Effector CD8-positive, alpha-beta T cell (primary cell): ENCODE measurements at regions not wholly inside any gene's neighbourhood (a gene's known extent, or its start where the extent isn't known, plus 50 kb on each side); places are given as distances from the start of the nearest gene placed in this dataset.

Experiments used
- DNase-seq: peaks from one replicate; lab custom pipeline; 2025; lab: John Stamatoyannopoulos, UW

DNA sequence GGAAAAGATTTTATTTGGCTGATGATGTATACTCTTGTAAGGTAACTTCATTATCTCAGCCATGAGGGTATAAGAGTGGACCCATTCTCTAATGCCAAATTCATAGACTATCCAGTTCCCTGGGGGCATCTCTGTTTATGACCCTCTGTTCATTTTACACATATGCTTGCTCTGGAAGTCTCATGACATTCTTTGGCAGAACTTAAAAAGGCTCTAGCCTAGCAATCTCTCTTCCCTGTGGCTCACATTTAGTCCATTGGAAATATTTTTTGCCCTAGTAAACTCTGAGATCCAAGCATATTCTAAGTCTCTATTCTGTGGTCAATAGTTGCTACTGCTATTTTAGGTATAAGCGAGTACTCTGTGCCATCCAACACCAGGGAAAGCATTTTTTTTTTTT is 1201.8 kb upstream of the ZEB2 start:
- no peak for DNase-seq

DNA sequence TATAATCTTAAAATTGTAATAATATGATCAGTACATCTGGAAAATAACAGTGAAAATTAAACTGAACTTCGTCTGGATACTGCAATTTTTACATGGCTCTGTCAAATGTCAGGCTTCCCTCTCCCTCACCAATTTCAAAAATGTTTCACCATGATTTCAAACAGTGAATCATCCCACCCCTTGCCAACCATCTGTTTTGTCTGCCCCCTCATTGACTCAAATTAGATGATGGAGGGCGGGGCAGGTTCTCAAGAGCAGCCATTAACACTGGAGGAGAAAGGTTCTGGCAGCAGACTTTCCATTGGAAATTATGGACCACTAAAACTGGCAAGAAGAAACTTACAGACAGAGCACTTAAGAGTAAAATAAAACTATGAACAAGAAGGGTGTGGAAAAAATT is 1195.7 kb upstream of the ZEB2 start:
- DNase-seq, result no peak

DNA sequence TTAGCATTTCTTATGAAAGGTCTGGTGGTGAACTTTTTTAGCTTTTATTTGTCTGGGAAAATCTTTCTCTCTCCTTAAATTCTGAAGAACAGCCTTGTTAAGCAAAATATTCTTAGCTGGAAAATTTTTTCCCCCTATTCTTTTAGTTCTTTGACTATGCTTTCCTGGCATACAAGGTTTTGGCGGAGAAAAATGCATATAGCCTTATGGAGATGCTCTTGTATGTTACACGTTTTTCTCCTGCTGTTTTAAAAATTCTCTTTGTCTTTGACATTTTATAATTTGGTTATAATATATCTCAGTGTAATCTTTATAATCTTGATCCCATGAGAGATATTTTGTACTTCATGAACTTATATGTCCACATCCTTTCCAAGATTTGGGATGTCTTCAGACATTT is 1190.4 kb upstream of the ZEB2 start:
- no peak for DNase-seq

DNA sequence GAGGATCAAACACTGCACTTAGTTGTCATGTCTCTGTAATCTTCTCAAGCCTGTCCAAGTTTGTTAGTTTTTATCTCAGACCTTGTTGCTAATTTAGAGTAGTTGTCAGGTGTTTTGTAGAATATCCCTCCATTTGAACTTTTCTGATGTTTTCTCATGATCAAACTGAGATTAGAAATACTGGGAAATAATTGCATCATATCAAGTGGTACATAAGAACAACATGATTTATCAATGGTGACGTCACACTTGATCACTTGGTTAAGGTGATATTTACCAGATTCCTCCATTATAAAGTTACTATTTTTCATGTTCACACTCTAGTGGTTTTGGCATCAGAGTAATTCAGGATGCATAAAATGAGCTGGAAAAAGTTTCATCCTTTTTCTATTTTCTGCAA is 1182.4 kb upstream of the ZEB2 start:
- DNase-seq, result no peak

DNA sequence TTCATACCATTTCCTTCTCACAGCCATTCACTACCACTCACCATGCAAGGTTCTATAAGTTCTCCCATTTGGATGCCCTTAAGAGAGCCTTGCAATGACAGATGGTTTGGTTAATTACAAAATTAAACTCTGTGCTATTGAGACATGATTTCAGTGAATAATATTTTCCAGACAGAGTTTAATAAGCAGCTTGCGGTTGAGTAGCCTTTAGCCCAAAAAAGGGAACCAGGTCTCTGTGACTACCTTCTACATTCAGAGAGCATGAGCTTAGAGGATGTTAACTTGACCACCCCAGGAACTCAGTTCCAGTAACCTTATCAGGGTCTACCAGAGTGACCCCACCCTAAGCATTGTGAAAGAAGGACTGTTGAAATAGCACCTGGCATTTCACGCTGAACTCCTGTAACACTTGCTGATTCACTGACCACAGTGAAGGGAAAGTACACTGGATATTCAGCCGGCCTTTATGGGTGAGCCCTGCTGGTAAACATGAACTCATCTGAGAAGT is 1173.1 kb upstream of the ZEB2 start:
- DNase-seq, result no peak

DNA sequence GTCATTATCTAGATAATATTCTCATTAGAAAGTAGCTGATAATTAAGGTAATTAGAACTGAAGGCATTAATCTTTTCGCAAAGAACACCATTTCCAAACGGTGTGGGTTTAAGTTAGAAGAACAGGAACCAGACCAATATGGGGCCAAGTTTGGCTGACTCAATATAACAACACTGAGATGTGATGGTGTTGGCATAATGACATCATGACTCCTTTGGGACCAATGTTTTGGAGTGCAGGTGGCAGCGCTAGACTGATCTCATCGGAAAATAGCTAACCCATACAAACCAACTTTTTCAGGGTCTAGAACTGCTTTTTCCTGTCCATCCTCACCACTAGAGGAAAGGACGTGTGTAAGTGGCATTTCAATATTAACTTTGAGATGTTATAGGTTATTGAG is 1171.7 kb upstream of the ZEB2 start:
- no peak for DNase-seq

DNA sequence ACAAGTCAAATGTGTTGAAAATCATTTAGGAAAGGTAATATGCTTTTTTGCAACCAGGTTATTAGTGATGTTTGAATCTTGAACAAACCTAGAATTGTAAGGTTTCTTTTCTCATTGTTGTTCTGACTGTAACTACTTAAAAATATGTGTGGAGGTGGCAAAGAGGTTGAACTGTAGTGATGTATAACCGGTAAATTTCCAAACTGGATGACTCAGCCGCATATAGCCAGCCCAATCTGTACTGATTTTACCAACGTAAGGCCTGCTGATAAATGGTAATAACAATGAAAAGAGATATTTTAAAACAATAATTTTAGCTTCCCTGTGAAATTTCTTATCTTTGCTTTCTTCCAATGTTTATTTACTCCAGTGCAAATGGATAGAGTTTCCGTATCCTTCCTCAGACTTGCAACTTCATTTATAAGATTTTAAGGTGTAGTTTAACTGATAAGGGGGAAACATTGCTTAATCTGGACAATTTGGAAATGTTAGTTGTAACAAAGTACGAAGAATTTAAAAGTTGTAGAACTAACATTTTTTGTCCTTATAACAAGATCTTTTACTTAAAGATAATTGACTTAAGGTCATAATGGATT is 1170.4 kb upstream of the ZEB2 start:
- DNase-seq, result no peak

DNA sequence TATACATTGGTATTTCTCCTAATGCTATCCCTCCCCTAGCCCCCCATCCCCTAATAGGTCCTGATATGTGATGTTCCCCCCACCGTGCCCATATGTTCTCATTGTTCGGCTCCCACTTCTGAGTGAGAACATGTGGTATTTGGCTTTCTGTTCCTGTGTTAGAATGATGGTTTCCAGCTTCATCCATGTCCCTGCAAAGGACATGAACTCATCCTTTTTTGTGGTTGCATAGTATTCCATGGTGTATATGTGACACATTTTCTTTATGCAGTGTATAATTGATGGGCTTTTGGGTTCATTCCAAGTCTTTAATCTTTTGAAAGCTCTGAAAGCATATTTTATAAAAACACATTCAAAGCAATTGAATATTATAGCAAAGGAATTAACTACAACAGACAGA is 1169.4 kb upstream of the ZEB2 start:
- DNase-seq, result no peak

DNA sequence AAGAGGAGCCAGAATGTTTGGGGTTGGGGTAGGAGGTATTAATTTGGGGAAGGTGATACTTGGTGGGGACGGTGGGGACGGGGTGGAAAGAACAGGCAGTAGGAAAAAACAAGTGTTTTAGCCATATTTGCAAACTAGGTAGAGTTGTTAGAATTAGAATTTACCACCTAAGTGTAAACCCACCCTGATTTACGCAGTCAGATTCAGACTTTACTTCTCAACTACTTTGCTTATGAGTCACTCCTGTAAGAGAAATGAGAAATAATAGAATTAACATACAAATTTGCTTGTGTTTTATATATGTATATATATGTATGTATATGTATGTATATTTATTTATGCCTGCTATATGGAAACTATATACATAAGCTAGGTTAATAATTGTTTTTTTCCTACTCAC is 1168.2 kb upstream of the ZEB2 start:
- no peak for DNase-seq

DNA sequence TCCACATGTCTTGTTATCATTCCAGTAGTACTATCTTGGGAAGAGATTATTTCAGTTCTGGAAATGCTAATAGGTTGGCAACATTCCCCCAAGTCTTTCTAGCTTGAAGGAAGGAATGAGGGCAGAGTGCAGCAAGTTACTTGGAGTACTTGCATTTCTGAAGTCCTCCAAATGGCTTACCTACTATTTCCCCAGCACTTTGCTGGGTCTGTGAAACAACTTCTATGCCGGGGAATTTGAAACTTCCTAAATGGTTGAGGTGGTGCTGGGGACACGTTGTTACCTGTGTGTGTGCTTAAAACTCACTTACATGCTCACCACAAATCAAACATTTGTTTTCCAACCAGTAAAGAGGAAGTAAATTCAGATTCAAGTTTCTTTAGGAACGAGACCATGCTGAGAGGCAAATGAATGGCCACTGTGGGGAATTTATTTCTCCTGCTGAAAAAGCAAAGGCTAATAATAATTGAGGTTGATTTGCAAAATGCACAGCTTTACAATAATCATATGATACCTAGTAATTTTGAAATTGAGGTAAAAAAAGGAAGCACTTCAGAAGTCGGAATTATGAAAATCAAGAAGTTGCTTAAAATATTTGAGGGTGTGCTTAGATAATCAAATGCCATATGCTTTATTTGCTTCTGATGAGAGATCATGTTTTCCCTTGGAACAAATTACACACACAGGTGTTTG is 1167.7 kb upstream of the ZEB2 start:
- no peak for DNase-seq

DNA sequence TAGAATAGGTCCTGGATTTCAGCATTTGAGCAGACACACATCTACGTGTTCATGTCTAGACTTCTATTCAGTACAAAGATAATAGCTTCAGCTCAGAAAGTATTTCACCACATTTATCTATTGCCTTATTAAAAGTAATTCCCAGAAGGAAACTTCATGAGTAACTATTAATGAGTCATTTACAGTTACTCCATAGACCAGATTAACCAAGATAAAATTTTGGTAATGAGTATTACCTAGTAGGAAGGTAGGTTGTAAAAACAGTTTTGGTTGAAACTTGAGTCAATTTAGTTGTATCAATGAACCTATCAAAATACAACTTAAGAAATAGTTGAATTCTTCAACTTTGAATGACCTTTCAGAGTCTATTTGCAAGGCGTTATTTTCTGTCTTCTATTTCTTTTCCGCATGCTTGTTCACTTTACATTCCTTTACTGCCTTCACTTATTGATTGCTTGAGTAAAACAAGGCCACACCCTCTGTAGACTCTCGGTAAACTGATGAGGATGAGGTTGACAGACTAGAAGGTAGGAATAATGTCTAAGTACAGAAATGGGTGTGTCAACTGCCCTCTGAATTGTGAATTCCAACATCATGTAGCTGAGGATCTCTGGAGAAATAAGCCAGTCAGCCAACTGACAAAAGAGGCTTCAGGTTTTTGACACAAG is 1165.6 kb upstream of the ZEB2 start:
- no peak for DNase-seq

DNA sequence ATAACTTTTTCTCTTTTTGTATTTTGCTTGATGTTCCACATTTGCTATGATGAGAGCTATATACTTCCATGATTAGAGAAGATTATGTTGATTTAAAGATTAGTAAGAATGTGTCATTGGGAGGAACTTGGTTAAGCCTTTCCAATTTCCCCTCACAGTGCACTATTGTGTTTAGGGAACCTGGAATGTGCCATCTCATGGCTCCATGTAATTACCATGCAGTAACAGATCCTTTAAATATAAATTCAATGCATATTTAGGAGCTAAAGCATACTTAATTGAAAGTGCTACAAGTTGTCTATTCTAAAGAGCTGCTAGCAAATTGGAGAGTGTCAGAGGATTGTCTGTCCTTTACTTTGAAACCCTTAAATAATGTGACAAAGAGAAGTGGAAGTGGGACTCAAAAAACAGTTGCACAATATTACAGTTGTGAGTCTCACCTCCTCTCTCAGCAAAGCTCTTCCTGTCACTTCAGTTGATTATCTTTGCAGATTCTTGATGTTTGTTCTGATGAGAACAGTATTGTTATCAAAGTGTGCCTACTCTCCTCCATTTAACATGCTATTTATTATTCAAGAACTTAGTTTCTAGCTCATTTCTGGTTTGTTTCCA is 1162.7 kb upstream of the ZEB2 start:
- DNase-seq, result no peak

DNA sequence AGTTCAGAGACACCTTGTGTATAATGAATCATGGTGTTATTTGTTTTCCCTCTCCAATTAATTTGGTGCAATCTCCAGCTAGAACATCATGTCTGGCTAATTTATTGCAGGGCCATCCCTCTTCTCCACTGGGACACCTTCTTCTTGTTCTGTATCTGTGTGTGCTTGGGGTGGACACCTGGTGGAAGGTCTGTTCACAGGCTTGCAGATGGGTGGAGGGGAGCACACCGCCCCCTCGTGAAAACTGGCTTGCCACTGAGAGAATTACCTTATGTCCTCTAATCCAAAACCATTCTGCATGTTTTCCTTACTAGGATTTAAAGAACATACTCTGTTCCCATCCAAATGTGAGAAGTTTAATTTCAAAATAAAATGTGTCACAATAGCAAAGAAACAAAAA is 1160.4 kb upstream of the ZEB2 start:
- no peak for DNase-seq

DNA sequence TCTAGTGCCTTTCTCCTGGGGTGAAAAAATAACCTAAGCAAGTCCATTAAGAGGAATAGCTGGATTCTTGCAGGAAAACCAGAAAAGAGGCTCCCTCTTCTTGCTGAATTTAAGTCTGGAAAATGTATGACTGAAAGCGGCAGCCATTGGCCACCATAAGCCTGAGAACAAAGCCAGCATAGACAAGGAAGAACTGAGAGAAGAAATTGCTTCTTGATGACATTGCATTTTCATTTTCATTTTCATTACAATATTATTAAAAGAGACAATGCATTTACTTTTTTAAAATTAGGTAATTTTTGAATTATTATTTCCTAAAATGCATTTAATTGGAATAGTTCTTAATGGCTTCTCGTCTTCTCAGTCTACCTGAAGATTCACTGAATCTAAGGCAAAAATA is 1157.5 kb upstream of the ZEB2 start:
- no peak for DNase-seq

DNA sequence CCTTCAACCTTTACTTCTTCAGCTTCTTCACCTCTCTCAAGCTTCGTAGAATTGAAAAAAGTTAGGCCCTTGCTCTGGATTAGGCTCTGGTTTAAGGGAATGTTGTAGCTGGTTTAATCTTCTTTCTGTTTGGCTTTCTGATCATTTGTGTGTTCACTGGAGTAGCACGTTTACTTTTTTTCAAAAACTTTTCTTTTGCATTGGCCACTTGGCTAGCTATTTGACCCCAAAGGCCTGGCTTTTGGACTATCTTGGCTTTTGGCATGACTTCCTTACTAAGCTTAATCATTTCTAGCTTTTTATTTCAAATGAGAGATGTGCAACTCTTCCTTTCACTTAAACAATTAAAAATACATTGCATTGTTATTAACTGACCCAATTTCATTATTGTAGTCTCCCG is 1154.8 kb upstream of the ZEB2 start:
- DNase-seq, result no peak

DNA sequence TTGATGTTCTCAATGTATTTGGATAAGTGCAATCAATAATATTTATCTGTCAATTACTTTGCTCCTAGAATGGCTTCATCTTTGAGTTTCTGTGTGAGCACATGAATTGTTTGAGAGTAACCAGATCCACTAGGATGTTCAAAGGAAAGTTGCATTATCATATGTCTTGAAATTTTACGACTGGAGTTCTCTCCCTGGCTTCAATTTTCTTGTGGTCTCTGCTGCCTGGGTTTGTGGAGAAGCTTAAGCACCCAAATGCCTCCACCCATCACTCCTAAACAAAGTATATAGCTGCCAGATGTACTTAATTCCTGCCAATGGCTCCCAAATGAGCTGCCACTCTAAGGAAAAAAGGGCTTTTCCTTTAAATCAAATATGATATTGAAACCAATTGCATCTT is 1149.4 kb upstream of the ZEB2 start:
- DNase-seq, result no peak

DNA sequence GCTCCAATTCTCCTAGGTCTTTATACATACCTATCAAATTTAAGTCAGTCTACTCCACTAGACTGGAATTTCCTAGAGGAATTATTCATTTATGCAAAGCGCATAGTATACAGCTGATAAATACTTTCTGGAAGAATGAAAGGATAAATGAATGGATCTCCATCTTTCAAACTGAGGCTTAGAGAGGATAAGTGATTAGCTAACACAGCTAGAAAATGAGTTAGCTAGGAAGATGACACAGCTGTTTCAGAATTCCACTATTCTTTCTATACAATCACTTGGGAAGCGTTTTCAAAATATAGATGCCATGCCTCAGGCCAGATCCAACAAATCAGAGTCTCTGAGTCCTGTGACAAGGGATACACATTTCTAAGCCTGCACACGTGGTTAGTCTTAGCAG is 1146.6 kb upstream of the ZEB2 start:
- DNase-seq, result no peak

DNA sequence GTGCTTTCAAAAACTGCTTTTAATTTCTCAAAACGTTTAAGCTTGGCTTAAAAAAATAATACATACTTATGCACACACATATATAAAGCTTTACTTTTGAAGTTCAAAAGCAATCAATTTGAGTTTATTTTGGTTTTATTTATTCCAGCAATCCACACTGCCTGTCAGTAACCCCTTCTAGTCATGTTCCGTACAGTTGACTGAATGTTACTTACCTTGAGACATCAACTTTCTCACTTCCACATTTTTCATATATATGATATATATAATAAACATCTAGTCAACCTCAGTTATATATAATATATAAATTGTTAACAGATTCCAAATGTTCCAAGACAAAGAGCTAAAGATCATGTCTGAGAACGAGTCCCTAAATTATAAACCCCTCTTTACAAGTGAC is 1137.3 kb upstream of the ZEB2 start:
- DNase-seq, result no peak

DNA sequence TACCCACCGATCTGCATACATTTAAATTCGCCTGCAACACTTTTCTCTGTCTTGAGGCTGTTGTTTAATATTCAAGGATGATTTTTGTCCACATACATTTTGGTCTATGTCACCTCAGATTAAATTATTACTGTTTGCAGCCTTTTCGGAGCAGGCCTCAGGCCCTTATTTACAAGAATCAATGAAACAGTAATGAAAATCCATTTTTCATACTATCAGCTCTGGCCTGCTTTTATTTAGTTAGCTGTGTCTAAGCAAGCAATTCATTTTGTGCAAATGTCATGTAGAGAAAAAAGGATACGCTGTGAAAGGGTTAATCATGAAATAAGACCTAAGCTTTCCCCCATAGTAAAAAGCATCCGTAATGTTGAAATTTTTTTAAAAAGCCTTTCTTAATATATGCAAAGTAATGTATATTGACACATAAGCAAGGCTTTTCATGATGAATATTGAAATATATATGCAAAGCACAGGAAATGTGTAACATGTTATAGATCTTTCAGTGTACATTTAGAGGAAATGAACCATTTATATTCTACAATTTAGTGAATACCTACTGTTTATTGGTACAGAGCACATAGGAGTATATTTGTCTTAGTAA is 1135.3 kb upstream of the ZEB2 start:
- no peak for DNase-seq

DNA sequence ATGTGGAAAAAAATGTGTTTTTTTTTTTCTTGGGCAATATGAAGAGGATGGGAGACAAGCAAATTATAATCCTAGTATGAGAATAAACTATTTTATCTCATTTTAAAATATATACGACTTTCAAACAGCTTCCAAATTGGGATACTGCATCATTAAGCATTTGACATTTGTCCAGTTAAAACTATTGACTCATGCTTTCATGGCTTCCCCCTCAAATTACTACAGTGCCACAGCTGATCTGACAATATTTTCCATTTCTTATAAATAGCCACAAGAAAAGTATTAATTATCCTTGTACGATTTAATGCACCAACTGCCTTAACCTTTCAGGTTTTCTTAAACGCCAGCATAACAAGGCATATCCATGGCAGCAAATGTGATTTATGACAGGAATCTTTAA is 1134.8 kb upstream of the ZEB2 start:
- no peak for DNase-seq

DNA sequence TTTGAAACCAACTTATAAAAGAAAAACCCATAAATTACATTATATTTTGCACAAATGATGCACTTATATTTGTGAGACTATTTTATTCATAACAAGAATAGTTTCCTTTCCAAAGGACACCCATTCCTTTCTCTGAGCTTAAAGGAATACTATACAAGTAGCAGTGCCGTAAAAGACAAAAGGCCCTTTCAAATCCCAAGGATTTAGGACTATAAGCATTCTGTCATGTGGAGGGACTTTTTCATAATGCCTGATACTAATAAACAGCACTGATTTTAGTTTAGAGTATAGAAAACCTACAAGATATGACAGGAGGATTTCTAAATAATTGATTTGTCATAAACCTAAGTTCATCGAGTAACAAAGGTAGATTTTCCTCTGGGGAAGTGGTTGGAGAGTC is 1134.2 kb upstream of the ZEB2 start:
- no peak for DNase-seq

DNA sequence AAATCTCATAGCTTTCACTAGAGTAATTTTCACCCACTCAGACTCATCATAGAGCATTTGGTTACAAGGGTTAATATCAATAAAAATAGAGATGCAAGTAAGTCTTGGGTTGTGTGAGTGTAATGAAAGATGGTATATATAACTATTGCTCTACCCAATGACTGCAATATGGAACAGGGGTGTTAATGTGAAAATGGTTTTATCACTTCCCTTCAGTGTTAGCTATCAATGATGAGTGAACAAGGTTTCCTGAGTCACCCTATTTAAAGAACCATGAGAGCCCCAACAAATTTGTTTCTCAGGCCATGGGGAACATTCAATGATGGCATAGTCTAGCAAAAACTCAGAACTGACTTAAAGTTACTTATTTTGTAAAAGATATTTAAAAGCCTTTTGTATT is 1133.6 kb upstream of the ZEB2 start:
- DNase-seq, result no peak
